ENCODE measurements at regions not wholly inside any gene's neighbourhood (a gene's known extent, or its start where the extent isn't known, plus 50 kb on each side); places are given as distances from the start of the nearest gene placed in this dataset.

- DNase-seq: no peak
Observed at GRCh38 chr7:41217306-41217705, 485.6 kb downstream of the INHBA start.

GRCh38 chr7:41207141-41207540 is 495.7 kb downstream of the INHBA start:
- DNase-seq: no peak

- DNase-seq: no peak
Observed at GRCh38 chr7:41206267-41206666, 496.6 kb downstream of the INHBA start.

GRCh38 chr7:41205600-41205999 is 497.3 kb downstream of the INHBA start:
- peak; percentile 28 to 73 (median 46) for DNase-seq

DNA sequence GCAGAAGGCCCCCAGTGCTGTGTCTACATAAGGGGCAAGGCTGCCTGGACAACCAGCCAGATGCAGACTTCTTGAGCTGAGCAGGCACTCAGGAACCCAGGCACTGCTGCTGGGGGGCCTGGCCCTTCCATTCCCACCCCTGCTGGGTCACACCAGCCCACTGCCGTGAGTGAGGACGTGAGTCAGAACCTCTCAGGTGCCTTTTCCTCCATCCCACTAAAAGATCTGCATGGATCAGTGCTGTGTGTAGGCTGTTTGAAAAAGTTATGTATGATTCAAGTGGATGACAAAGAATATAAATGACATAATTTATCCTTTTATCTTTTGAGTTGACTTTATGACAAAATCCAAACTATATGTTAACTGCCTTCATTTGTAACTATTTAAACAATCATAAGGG is 499.3 kb downstream of the INHBA start:
- DNase-seq: no peak

DNA sequence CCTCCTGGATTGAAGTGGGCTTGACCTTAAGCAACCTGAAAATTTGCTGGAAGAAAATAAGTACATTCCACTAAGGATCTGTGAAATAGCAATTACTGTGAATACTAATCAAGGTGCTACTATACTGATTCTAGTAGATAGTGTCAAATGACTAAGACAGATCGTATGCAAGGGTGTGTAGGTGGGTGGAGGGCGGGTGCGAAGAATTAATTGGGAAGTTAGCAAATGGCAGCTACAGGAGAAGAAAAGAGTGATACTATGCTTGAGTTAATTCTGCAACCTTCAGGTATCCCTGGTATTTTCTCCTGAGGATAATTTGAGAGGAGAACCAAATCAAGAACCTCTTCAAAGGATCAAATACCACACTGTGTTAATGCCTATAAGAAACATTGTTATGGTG is 501.9 kb downstream of the INHBA start:
- no peak for DNase-seq

GRCh38 chr7:41199136-41199535 is 503.8 kb downstream of the INHBA start:
- DNase-seq: no peak

DNA sequence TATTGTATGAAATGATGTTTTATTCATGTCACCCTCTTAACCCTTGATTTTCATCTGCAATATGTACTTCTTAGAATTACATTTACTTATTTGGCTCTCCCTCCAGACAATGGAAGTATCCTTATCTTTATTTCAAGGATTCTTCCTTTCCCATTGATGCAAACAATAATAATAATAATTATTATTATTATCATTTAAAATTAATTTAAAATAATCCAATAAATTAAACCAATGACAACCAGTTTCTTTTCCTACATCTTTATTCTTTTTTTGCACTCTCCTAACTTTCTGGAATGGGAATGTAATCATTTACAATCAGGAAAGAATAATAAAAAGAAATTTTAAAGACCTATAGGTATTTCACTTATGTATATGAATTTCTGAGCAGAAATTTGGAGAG is 504.4 kb downstream of the INHBA start:
- DNase-seq: no peak

DNA sequence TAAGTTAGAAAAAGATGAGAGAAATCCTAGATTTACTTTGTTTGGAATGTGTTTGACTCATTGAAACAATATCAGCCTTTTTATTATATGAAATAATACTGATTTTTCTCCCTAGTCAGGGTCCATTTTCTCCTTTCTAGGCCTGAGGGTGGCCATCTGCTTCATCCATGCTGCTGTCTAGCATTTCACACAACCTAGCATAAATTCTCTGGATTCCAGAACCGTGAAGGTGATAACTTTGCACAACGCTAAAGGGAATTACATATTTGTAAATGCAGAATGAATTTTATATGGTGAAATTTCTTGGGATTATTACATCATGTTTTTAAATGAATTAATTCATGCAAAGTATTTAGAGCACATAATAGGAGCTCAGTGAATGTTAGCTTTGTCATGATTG is 505.1 kb downstream of the INHBA start:
- DNase-seq: no peak

GRCh38 chr7:41193738-41194282 is 509.1 kb downstream of the INHBA start:
- DNase-seq: no peak

DNA sequence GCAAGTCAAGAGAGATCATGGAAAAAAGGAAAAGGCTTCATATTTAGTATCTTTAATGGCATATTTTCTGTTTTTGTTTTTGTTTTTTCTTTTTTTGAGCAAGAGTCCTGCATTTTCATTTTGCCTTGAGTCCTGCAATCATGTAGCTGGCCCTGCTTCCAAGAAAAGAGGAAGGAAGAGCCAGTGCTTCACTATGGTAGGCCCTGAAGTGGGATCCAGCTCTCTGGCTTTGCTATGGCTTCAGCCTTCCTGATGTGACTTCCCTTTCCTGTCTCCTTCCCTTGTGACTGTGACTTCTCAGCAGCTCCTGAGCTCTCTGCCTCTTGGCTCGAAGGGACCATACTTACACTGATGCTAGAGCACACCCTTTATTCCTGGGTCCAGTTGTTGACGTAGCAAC is 512.3 kb downstream of the INHBA start:
- peak; percentile 64 to 70 (median 65) for DNase-seq

DNA sequence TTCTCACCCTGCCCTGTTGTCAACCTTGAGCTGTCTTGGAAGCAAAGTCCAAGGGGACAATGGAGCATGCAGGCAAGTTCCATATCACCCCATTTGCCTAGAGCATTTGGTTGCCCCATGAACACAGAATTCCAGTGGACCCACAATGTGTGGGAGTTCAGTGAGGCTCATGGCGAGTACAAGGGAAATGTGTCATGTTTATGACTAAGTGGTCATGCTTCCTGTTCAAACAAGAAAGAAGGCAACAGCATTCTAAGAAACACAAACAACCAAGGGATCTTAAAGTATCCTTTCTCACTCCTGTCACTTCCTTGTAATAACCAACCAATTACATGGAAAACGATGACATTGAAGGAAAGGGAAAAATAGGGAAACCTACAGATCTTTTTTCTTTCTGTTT is 513.0 kb downstream of the INHBA start:
- peak; percentile 73 to 89 (median 81) for DNase-seq

DNA sequence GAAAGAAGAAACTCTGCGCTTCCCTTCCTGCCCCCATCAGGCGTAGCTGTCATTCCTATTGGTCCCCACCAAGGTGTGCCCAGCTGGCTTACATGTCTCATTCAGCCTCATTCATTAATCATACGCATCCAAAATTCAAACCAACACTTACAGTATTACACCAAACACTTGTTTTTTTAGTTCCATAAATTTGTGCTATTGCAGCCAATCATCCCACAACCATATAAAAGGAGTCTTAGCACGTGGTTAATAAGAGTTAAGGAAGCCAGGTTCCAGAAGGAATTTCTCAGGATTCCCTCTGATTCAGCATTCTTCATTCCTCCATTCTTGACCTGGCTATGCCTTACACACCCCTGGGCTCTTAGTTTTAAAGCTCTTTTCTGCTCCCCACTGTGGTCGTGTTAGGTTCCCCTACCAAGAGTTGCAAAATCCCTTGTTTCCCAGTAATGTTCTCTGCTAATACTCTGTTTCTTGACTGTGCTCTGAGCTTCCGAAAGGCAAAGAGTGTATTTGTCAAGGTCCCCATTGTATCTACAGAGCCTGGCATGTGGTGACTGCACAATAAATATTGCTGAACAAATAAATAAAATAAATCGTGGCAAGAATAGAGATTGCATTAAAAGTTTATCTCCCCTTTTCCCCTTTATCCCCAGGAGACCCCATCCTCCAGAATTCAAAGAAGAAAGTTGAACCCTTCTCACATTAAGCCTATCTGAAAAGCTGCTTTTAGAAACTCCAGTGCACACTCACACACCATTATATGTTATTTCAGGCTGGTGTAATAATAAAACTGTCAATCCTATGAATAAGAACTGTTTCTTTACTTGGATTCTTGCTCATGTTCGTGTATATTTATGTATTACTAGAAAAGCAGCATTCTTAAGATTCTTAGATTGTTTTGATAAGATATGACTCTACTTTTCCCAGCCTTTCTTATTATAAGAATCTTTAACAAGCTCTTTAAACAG is 514.4 kb downstream of the INHBA start:
- DNase-seq: no peak

DNA sequence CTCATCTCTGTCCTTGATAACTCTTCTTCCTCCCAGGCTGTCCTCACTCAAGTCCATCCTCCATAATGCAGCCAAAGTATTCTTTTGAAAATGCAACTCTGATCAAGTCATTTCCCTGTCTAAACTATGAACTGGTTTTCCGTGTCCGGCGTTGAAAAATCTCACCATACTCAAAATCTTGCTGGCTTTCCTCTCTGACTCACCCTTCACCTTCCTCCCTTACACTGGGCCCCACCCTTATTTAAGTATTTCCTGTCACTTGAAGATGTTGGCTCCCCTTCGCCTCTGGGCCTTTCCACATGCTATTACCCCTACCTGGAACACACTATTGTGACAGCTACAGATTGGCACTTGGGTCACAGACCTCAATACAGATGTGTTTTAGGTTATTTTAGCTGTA is 515.6 kb downstream of the INHBA start:
- no peak for DNase-seq

DNA sequence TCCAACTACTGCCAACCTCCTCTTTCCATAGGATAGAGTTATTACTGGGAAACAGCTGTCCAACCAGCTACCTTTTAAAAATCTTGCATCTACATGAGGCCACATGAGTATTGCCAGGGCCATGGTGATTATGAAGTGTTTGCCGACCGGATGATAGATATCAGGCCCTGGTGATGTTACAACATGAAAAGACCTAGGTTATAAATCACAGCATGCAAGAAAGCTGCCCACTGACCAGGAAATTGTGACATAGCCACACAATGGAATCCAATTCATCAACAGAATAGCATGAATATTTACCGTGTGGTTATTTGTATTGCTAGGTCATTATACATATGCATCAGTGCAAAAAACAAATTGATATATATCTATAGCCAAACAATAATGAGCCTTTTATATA is 517.0 kb downstream of the INHBA start:
- DNase-seq: no peak

GRCh38 chr7:41183741-41184140 is 519.1 kb downstream of the INHBA start:
- no peak for DNase-seq

DNA sequence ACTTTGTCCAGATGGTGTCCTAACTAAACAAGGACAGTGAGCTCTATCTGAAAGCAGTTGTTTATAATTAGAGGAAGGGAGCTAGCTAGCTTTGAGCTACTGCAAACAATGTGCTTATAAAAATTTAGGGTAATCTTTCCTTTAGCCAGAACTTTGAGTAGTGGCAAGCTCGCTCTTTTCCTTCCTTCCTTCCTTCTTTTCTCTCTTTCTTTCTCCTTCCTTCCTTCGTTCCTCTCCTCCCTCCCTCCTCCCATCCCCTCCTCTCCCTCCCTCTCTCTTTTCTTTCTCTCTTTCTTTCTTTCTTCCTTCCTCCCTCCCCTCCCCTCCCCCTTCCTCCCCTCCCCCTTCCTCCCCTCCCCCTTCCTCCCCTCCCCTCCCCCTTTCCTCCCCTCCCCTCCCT is 520.1 kb downstream of the INHBA start:
- DNase-seq: no peak

GRCh38 chr7:41175435-41175834 is 527.5 kb downstream of the INHBA start:
- DNase-seq: no peak

- DNase-seq: no peak
Observed at GRCh38 chr7:41174521-41174920, 528.4 kb downstream of the INHBA start.

DNA sequence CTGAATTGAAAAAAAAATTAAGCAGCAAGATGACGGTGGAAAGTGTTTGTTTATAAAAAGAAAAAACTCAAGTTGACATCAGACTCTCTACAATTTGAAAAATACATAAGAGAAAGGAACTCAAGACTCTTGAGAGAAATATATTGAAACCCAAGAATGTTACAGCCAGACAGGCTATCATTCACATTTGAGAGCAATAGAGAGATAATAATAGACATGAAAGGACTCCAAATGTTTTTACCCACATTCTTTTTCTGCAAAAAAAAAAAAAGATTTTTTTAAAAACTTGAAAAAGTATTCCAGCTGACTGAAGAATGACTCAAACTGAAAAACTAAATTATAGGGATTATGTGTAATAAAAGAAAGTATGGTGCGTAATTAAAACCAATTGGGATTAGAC is 532.4 kb downstream of the INHBA start:
- DNase-seq: no peak

GRCh38 chr7:41169317-41169716 is 533.6 kb downstream of the INHBA start:
- no peak for DNase-seq

DNA sequence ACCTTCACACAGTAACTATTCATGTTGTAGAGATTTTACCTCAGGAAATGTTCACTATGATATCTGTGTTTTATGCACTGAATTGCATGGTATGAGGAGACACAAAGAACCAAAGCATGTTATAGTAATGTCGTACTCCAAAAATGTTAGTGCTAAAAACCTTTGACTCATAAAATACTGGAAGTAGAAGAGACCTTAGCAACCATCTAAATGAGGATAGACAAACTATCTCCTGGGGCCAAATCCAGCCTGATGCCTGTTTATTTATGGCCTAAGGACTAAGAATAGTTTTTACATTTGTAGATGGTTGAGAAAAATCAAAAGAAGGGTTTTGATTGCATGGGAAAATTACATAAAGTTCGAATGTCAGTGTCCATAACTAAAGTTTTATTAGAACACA is 535.1 kb downstream of the INHBA start:
- DNase-seq: no peak

DNA sequence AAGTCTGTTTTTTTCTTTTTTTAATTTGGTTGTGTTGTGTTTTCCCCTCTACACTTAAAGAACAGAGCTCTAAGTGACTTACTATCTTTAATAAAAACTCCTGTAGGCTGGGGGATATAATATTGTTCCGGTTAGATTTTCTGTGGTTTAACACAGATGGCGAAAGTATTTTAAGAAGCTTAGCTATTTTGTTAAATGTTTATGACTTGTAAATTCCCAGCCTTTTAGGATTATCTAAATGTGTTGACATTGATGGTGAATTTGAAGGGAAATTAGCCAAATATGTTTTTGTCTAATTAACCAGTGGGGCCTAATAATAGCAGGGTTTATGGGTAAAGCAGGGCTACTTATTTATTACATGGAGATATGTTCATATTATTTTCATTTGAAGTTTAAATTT is 538.5 kb downstream of the INHBA start:
- DNase-seq: no peak

DNA sequence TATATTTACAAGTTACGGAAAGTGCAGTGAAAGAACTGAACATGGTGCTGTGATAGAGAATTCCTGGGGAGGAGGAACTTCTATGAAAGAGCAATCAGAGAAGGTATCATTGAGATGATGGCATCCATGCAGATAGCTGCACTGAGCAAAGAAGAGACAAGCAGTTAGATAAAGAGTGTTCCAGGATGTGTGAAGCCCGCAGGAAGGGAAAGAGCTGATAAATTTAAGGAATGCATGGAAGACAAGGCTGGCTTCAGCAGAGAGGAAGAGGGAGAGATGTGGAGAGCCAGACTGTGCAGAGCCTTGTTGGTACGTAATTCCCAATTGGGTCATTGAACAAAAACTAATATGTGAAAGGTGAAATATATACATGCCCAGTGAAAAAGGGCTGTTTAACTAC is 538.9 kb downstream of the INHBA start:
- DNase-seq: no peak

- DNase-seq: no peak
Observed at GRCh38 chr7:41162612-41163011, 540.3 kb downstream of the INHBA start.

All from suppressor macrophage treated with lipopolysaccharide for 1 hour (primary cell).